Peyer's patch (tissue), 4 donors: ENCODE measurements at regions not wholly inside any gene's neighbourhood (a gene's known extent, or its start where the extent isn't known, plus 50 kb on each side); places are given as distances from the start of the nearest gene placed in this dataset.

ENCODE experiments used
- DNase-seq, 3 donors: peaks; one replicate each; pipeline ENCODE4 v3.0.0-alpha.2; 2017 to 2019
- H3K27ac ChIP-seq, 4 donors: fragments of 200-600 bp; sonication (generic); one replicate each; pipeline ENCODE4 v1.5.1; 2016 to 2019
- H3K27me3 ChIP-seq, 2 donors: fragments of 200-600 bp; sonication (generic); one replicate each; pipeline ENCODE4 v1.5.1; 2019
- H3K36me3 ChIP-seq, 3 donors: fragments of 200-600 bp; sonication (generic); one replicate each; pipeline ENCODE4 v1.5.1; 2016 to 2019
- H3K4me1 ChIP-seq, 4 donors: fragments of 200-600 bp; sonication (generic); one replicate each; pipeline ENCODE4 v1.5.1; 2016 to 2019
- H3K4me3 ChIP-seq, 4 donors: fragments of 200-600 bp; sonication (generic); 1 replicate in 3 of 4; 2 replicates in 1 of 4; pipeline ENCODE4 v1.5.1; 2016 to 2019; ENCODE audit warnings: mild to moderate bottlenecking in 1 of 4
- H3K9me3 ChIP-seq, 4 donors: fragments of 200-600 bp; sonication (generic); one replicate each; pipeline ENCODE4 v1.5.1; 2016 to 2019; ENCODE audit warnings: mild to moderate bottlenecking in 1 of 4
- POLR2A ChIP-seq, 2 donors: fragments of 450-650 bp; IDR thresholded peaks; one replicate each; pipeline ENCODE4 v1.5.1; 2017; ENCODE audit warnings: antibody characterized with exemption in 2 of 2, mild to moderate bottlenecking in 2 of 2, moderate library complexity in 2 of 2
- TF ChIP-seq, protein P1 (sequence below), 6 experiments: fragments of 450-650 bp in 4 of 6; fragments of 200-600 bp in 2 of 6; sonication (generic) in 1 of 6; IDR thresholded peaks; one replicate each; pipeline ENCODE4 v1.5.1; 2017 to 2019; ENCODE audit warnings: antibody characterized with exemption in 6 of 6, mild to moderate bottlenecking in 3 of 6, moderate library complexity in 1 of 6

DNA sequence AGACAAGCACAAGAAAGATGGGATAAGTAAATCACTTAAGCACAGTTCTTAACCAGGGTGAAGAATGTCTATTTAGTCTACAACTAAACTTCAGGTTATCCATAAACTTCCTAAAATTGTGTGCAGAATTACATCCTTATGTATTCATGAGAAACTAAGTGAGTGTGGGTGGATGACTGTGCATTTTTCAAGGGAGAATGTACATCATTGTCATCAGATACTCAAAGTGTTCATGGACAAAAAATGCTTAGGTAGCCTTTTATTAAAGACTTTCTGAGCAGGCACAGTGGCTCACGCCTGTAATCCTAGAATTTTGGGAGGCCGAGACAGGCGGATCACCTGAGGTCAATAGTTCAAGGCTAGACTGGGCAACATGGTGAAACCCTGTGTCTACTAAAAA, 2023.8 kb downstream of the LRRC4C start:
- TF ChIP-seq, protein P1, sequence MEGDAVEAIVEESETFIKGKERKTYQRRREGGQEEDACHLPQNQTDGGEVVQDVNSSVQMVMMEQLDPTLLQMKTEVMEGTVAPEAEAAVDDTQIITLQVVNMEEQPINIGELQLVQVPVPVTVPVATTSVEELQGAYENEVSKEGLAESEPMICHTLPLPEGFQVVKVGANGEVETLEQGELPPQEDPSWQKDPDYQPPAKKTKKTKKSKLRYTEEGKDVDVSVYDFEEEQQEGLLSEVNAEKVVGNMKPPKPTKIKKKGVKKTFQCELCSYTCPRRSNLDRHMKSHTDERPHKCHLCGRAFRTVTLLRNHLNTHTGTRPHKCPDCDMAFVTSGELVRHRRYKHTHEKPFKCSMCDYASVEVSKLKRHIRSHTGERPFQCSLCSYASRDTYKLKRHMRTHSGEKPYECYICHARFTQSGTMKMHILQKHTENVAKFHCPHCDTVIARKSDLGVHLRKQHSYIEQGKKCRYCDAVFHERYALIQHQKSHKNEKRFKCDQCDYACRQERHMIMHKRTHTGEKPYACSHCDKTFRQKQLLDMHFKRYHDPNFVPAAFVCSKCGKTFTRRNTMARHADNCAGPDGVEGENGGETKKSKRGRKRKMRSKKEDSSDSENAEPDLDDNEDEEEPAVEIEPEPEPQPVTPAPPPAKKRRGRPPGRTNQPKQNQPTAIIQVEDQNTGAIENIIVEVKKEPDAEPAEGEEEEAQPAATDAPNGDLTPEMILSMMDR (IDR thresholded peaks at IDR 0.05) = no peak
- no peak for TF ChIP-seq POLR2A (IDR thresholded peaks at IDR 0.05)
- DNase-seq = no peak
- H3K27ac ChIP-seq = no peak overlapping the region

GRCh38 chr11:39434466-39434865, 2025.0 kb downstream of the LRRC4C start:
- Histone ChIP-seq H3K27ac (no peak overlapping the region), H3K9me3 (no peaks in the 10 kb centered on the region), H3K27me3 (no peaks in the 10 kb centered on the region), H3K36me3 (no peaks in the 10 kb centered on the region), H3K4me3 (no peak overlapping the region), H3K4me1 (no peaks in the 10 kb centered on the region)
- DNase-seq = no peak
- TF ChIP-seq POLR2A (IDR thresholded peaks at IDR 0.05) = no peak
- TF ChIP-seq, protein P1 (IDR thresholded peaks at IDR 0.05) = no peak

More for the DNA sequence above, 2023.8 kb downstream of the LRRC4C start:
- Histone ChIP-seq H3K36me3 (no peaks in the 10 kb centered on the region), H3K4me1 (no peaks in the 10 kb centered on the region), H3K4me3 (no peak overlapping the region), H3K27me3 (no peaks in the 10 kb centered on the region), H3K9me3 (no peaks in the 10 kb centered on the region)

DNA sequence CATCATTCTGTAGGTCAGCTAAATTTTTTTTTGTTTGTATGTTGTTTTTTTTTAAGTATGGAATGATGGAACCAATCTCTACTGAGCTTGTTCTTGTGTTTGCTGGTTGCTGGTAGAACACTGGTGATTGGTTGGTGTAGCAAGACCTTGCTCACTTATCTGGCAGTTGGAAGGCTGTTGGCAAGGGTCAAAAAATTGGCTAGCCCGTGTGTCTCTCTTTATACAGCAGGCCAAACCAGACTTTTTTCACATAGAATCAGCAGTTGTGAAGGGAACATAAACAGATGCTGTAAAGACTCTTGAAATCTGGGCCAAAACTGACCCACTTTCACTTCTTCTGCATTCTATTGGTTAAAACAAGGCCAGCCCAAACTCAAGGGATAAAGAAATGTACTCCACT, 2026.5 kb downstream of the LRRC4C start:
- H3K27me3 ChIP-seq = no peaks in the 10 kb centered on the region
- no peak overlapping the region for H3K4me3 ChIP-seq
- no peaks in the 10 kb centered on the region for H3K4me1 ChIP-seq
- H3K9me3 ChIP-seq = no peaks in the 10 kb centered on the region
- H3K27ac ChIP-seq = no peak overlapping the region
- TF ChIP-seq POLR2A (IDR thresholded peaks at IDR 0.05) = no peak
- TF ChIP-seq, protein P1 (IDR thresholded peaks at IDR 0.05) = no peak
- DNase-seq = no peak
- H3K36me3 ChIP-seq = no peaks in the 10 kb centered on the region

DNA sequence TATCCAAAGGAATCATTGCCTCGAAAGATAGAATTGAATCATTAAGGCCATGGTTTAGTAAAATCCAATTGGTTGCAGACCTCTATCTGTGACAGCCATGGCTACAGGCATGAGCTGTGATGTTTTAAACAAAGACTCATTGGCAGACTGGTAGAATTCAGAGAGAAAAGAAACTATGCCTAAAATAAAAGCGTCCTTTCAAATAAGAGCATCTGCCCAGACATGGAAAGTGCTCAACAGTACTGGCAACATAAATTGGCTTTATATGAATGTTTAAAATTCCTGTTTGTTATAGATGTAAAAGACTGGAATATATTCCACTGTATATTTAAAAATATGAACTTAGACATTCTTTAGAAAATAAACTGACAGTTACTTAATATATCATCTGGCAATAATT, 2034.2 kb downstream of the LRRC4C start:
- Histone ChIP-seq H3K27ac (no peak overlapping the region), H3K9me3 (no peaks in the 10 kb centered on the region), H3K4me3 (no peak overlapping the region)

DNA sequence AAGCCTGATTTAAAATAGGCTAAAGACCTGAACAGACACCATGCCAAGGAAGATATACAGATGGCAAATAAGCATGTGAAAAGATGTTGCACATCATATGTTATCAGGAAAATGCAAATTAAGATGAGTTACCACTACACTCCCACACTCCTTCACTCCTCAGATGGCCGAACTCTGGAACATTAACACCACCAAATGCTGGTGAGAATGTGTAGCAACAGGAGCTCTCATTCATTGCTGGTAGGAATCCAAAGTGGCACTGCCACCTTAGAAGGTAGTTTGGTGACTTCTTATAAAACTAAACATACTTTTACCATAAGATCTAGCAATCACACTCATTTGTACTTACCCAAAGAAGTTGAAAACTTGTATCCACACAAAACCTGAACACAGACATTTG, 2047.3 kb downstream of the LRRC4C start:
- Histone ChIP-seq H3K27ac (no peak overlapping the region), H3K27me3 (no peaks in the 10 kb centered on the region), H3K36me3 (no peaks in the 10 kb centered on the region), H3K4me3 (no peak overlapping the region), H3K4me1 (no peaks in the 10 kb centered on the region), H3K9me3 (no peaks in the 10 kb centered on the region)
- TF ChIP-seq POLR2A (IDR thresholded peaks at IDR 0.05) = no peak
- TF ChIP-seq, protein P1 (IDR thresholded peaks at IDR 0.05) = no peak
- no peak for DNase-seq

More for the DNA sequence above, 2034.2 kb downstream of the LRRC4C start:
- H3K27me3 ChIP-seq = no peaks in the 10 kb centered on the region
- H3K36me3 ChIP-seq = no peaks in the 10 kb centered on the region
- no peaks in the 10 kb centered on the region for H3K4me1 ChIP-seq
- TF ChIP-seq, protein P1 (IDR thresholded peaks at IDR 0.05) = no peak
- TF ChIP-seq POLR2A (IDR thresholded peaks at IDR 0.05) = no peak
- no peak for DNase-seq

DNA sequence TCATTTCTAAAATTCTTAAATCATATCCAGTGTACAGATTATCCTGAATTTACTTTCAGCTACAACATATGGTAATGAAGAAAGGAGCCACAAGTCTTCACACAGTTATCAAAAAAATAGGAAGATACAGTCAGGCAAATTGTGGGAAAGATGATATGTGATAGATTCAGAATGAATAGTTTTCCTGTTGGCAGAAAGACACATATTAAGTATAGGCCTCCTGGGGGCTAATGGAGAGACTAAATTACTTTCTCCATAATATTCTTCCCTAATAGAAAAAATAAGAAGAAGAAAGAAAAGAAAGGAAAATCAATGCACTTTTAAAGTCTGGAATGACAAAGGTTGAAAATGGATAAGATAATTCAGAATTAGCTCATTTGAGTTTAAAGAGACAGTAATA, 2073.5 kb downstream of the LRRC4C start:
- Histone ChIP-seq H3K27ac (no peak overlapping the region), H3K36me3 (no peaks in the 10 kb centered on the region), H3K4me3 (no peak overlapping the region), H3K4me1 (no peaks in the 10 kb centered on the region), H3K9me3 (no peaks in the 10 kb centered on the region), H3K27me3 (no peaks in the 10 kb centered on the region)
- DNase-seq = no peak
- no peak for TF ChIP-seq POLR2A (IDR thresholded peaks at IDR 0.05)
- TF ChIP-seq, protein P1 (IDR thresholded peaks at IDR 0.05) = no peak
